ENCODE measurements at regions not wholly inside any gene's neighbourhood (a gene's known extent, or its start where the extent isn't known, plus 50 kb on each side); places are given as distances from the start of the nearest gene placed in this dataset.
A peak's percentile ranks its signal among the peaks of the same experiment; 100 is the strongest.

DNA sequence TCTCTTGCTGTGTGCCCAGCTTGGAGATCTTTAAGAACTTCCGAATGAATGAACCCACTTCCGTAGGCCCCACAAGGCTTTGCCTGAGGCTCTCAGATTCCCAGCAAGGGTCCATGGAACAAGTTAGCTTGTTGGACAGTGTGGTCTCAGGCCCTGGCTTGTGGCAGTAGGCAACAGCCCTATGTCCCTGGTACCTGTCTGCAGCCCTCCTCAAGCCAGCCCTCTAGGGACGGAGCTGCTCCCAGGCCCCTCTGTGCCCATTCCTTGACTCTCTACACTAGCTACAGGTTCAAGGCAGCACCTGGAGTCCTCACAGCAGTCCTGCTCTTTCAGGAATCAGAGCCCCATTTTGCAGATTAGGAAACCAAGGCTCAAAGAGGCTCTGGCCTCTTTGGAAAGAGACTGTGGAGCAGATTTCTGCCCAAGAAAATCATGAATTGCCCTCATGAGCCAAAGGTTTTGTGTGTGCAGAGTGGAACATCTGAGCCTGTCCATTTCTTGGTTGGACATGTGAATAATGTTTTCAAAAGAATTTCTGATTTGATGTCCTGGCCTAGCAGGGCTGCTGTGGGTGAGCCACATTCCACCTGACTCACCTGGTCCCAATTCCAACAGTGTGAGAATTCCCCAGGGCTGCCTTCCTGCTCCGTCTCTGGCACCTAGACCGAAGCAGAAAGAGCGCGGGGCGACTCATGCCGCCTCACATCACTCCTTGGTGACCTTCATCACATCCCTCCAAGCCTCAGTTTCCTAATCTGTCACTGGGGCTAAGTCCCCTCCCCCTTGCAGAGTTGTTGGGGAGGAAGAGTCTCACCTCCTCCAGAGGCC lies 131.7 kb downstream of the BARX1 start:
- Histone ChIP-seq H3K9ac (ENCODE audit: extremely low read depth, low read length, poor library complexity, severe bottlenecking) (no peak overlapping the region), H3K36me3 (ENCODE audit: control insufficient read depth, insufficient read depth, low read length) (no peaks in the 10 kb centered on the region), H3K4me1 (ENCODE audit: control insufficient read depth, insufficient read depth, low read length) (no peaks in the 10 kb centered on the region), H3K27ac (ENCODE audit: low read depth, low read length) (no peak overlapping the region), H3K27me3 (ENCODE audit: control insufficient read depth, insufficient read depth, low read length, poor library complexity, severe bottlenecking) (no peaks in the 10 kb centered on the region), H3K9me3 (ENCODE audit: control insufficient read depth, low read length) (no peaks in the 10 kb centered on the region), H3K4me3 (ENCODE audit: low read length) (no peak overlapping the region)
- H3K36me3 Mint-ChIP-seq (ENCODE audit: low read depth): no peaks in the 10 kb centered on the region
- DNase-seq: peak; percentile 13
- no peak overlapping the region for H3K27ac Mint-ChIP-seq
- H3K4me1 Mint-ChIP-seq: peaks cover 4% of the 10 kb centered on the region
- H3K9me3 Mint-ChIP-seq: peaks cover 22% of the 10 kb centered on the region
- 90 to 91% methylated on average over 7 to 9 of the region's 9 CpGs for WGBS, 2 experiments (ENCODE audit: insufficient coverage in 1 of 2, insufficient read length in 1 of 2)
- H3K4me3 Mint-ChIP-seq: no peak overlapping the region
- H3K27me3 Mint-ChIP-seq (ENCODE audit: insufficient read depth): peaks cover 32% of the 10 kb centered on the region
- no peak for TF ChIP-seq CTCF (conservative IDR thresholded peaks at IDR 0.05)

- H3K4me1 Mint-ChIP-seq: peaks cover 4% of the 10 kb centered on the region
- H3K4me3 ChIP-seq (ENCODE audit: low read length): no peak overlapping the region
- no peak overlapping the region for H3K27ac Mint-ChIP-seq
- no peaks in the 10 kb centered on the region for H3K4me1 ChIP-seq (ENCODE audit: control insufficient read depth, insufficient read depth, low read length)
- H3K36me3 ChIP-seq (ENCODE audit: control insufficient read depth, insufficient read depth, low read length): no peaks in the 10 kb centered on the region
- no peak for TF ChIP-seq CTCF (conservative IDR thresholded peaks at IDR 0.05)
- no peak overlapping the region for H3K27ac ChIP-seq (ENCODE audit: low read depth, low read length)
- 90 to 93% methylated on average over 4 to 6 of the region's 6 CpGs for WGBS, 2 experiments (ENCODE audit: insufficient coverage in 1 of 2, insufficient read length in 1 of 2)
- no peak overlapping the region for H3K9ac ChIP-seq (ENCODE audit: extremely low read depth, low read length, poor library complexity, severe bottlenecking)
- peak; percentile 13 for DNase-seq
- no peak overlapping the region for H3K4me3 Mint-ChIP-seq
- H3K9me3 ChIP-seq (ENCODE audit: control insufficient read depth, low read length): no peaks in the 10 kb centered on the region
- peaks cover 39% of the 10 kb centered on the region for H3K27me3 Mint-ChIP-seq (ENCODE audit: insufficient read depth)
- H3K27me3 ChIP-seq (ENCODE audit: control insufficient read depth, insufficient read depth, low read length, poor library complexity, severe bottlenecking): peaks cover 4% of the 10 kb centered on the region
- no peaks in the 10 kb centered on the region for H3K36me3 Mint-ChIP-seq (ENCODE audit: low read depth)
- peaks cover 22% of the 10 kb centered on the region for H3K9me3 Mint-ChIP-seq
Observed at GRCh38 chr9:93822229-93822628, 132.9 kb downstream of the BARX1 start.

GRCh38 chr9:93821307-93821703 lies 133.8 kb downstream of the BARX1 start:
- H3K27ac Mint-ChIP-seq: no peak overlapping the region
- H3K9me3 Mint-ChIP-seq: peaks cover 22% of the 10 kb centered on the region
- DNase-seq: no peak
- no peaks in the 10 kb centered on the region for H3K9me3 ChIP-seq (ENCODE audit: control insufficient read depth, low read length)
- no peaks in the 10 kb centered on the region for H3K36me3 ChIP-seq (ENCODE audit: control insufficient read depth, insufficient read depth, low read length)
- H3K27ac ChIP-seq (ENCODE audit: low read depth, low read length): no peak overlapping the region
- no peak overlapping the region for H3K4me3 ChIP-seq (ENCODE audit: low read length)
- 83 to 100% methylated on average over 1 to 2 of the region's 2 CpGs for WGBS, 2 experiments (ENCODE audit: insufficient coverage in 1 of 2, insufficient read length in 1 of 2)
- no peaks in the 10 kb centered on the region for H3K36me3 Mint-ChIP-seq (ENCODE audit: low read depth)
- no peaks in the 10 kb centered on the region for H3K4me1 Mint-ChIP-seq
- no peak for TF ChIP-seq CTCF (conservative IDR thresholded peaks at IDR 0.05)
- H3K4me1 ChIP-seq (ENCODE audit: control insufficient read depth, insufficient read depth, low read length): no peaks in the 10 kb centered on the region
- H3K9ac ChIP-seq (ENCODE audit: extremely low read depth, low read length, poor library complexity, severe bottlenecking): no peak overlapping the region
- no peak overlapping the region for H3K4me3 Mint-ChIP-seq
- H3K27me3 ChIP-seq (ENCODE audit: control insufficient read depth, insufficient read depth, low read length, poor library complexity, severe bottlenecking): peaks cover 10% of the 10 kb centered on the region
- H3K27me3 Mint-ChIP-seq (ENCODE audit: insufficient read depth): peaks cover 38% of the 10 kb centered on the region
